Glomerular visceral epithelial cell (primary cell): ENCODE measurements at regions not wholly inside any gene's neighbourhood (a gene's known extent, or its start where the extent isn't known, plus 50 kb on each side); places are given as distances from the start of the nearest gene placed in this dataset.
"Not testable (repeated sequence)": the region's sequence is repeated elsewhere in the genome, so short reads cannot be mapped to it uniquely, and the experiment has no call there.

ENCODE experiments used
- DNase-seq: peaks from one replicate; pipeline ENCODE4 v3.0.0-alpha.2; 2016; ENCODE audit errors: extremely low spot score

DNA sequence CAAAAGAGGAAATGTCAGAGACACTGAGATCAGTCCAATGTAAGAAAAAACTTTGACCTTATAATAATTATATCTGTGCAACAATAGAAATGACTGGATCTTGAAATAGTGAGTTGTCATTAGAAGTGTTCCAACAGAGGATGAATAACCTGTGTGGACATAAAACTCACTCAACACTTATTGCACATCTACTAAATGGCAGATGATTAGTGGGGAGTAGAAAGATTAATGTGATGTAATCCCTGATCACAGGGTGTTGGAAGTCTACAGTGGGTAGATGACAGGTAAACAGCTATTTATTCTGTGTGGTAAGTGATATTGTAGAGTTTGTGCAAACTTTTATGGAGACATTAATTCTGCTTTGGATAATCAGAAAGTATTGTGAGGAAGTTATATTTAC is 177.3 kb upstream of the HMHB1 start:
- no peak for DNase-seq

DNA sequence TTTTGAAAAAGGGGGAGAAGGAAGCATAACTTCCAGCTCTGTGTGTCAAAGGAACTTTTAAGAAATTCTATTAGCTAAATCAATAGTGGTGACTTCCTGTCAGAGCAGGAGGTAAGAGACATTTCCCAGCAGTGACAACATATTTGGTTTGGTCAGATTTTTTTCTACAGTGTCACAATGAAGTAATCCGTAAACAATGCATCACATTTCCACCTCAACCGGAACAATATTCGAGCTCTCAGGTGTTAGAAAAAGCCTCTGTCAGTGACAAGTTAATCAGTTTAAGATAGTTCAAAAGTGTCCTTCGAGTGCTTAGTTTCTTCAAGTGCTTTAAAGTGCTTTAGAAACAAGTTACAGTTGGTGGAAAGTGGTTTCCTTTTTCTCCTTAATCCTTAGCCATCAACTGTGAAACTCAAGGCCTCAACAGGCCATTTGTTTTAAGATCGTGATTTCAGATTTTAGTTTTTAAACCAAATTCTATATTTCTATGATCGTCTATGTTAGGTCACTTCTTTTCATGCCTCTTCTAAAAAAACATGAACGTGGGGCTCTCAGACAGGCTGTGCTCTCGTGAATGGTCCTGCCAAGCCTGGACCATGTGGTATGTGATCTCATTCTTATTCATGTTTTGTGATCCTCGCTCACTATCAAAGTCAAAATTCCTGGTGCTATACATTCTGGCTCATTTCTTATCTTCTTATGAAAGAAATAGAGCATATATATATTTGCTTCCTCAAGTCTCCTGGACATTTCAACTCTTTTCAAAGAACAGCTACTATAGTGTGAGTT is 181.9 kb upstream of the HMHB1 start:
- peak; percentile 50 for DNase-seq

DNA sequence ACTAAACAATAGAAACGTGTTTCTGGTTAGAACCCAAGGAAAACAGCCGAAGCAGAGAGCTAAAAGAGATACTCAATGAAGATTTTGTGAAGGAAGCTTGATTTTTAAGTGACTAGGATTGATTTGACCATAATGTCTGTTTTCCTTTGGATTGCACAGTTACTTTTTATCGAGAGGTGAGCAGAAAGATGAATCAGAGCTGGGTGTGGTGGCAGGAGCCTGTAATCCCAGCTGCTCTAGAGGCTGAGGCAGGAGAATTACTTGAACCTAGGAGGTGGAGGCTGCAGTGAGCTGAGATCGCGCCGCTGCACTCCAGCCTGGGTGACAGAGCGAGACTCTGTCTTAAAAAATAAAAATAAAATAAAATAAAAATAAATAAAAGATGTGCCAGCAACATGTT is 186.9 kb upstream of the HMHB1 start:
- not testable (repeated sequence) for DNase-seq

DNA sequence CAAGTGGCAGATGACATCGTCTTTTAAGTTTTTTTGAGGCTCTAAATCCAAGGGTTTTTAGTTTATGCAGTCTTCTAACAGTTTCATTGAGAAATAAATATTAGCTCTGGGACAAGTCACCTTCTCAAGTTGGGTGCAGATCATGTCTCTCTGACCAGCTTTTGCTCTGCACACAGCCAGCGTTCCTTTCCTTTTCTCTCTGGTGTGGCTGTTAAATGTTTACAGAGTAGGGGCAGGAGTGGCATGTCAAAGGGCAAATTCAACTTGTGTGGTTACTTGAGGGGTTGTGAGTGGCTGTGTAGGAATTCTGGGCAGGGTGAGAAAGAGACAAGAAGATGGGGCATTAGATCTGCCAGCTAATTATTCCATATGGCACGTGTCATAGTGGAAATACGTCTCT is 187.5 kb upstream of the HMHB1 start:
- DNase-seq, result no peak

DNA sequence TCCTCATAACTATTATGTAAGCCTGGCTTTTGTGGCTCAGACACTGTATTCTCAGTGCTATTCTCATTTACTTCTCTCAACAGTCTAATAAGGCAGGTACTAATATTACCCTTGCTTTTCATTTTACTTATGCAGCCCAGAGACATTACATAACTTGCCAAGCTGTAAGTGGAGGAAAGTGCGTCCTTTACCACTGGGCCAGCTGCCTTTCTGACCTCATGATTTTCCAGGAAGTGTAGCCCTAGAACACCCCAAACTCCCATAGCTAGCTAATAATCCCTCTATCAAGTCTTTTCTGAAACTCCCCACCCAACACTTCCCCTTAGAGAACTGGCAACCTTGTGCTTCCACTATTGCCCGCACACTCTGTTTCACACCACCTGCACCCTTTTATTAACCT is 192.9 kb upstream of the HMHB1 start:
- no peak for DNase-seq

DNA sequence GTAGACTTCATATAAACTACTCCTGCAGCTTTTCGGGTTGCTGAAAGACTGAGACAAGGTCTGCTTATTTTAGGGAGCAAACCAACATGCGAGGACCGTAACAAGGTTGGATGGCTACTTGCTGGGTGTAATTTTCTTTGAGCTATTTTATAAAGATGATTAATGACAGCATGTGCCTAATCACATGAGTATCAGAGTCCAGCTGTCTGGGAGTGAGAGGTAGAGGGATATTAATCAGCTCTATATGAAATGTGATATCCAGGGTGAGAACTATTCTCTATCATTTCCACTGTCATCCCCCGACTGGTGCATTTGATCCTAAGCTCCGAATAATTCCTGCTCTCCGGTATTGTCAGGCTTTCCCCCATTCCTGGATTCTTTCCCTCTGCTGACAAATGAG is 193.8 kb upstream of the HMHB1 start:
- no peak for DNase-seq

DNA sequence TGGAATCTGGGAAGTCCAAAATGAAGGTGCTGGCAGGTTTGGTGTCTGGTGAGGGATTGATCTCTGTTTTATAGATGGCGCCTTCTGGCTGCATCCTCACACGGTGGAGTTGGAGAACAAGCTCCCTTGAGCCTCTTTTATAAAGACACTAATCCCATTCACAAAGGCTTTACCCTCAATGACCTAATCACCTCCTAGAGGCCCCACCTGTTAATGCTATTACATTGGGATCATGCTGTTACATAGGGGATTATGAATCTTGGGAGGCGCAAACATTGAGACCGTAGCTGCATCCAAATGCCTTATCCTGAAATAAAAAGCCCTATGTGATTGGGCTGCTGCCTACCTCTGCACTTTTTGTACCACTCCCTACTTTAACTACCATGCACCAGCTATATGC is 197.1 kb upstream of the HMHB1 start:
- DNase-seq, result no peak

DNA sequence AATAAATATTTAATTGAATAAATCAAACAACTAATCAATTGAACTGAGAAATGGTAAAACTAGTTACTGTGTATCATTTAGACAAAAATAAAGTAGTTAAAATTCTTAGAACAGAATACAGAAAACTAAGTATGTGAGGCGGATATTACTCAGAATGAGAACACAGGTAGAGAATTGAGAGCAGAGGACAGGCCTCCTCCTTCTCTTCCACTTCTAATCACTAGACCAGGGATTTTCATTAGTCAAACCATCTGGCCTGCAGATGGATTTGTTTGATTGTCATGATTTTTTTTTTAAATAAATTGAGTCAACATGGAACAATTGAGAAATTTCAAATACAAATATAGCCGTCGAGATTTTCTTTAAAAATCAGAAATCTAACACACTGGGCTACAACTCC is 198.6 kb upstream of the HMHB1 start:
- no peak for DNase-seq

DNA sequence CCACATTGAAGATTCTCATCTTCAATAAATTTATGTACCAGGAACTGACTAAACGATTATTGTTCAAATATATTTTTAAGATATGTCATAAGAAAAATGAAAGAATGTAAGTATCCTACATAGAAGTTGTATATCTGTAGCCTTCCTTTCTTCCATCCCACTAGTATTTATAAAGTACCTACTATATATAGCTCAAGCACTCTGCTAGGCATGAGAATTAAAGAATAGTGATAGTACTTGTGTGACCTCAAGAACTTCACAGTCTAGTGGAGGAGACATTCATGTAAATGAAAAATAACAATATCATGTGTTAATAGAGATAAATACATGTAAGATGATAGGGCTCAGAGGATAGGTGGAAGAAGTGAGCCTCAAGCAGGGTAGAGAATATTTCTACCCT is 201.0 kb upstream of the HMHB1 start:
- no peak for DNase-seq

DNA sequence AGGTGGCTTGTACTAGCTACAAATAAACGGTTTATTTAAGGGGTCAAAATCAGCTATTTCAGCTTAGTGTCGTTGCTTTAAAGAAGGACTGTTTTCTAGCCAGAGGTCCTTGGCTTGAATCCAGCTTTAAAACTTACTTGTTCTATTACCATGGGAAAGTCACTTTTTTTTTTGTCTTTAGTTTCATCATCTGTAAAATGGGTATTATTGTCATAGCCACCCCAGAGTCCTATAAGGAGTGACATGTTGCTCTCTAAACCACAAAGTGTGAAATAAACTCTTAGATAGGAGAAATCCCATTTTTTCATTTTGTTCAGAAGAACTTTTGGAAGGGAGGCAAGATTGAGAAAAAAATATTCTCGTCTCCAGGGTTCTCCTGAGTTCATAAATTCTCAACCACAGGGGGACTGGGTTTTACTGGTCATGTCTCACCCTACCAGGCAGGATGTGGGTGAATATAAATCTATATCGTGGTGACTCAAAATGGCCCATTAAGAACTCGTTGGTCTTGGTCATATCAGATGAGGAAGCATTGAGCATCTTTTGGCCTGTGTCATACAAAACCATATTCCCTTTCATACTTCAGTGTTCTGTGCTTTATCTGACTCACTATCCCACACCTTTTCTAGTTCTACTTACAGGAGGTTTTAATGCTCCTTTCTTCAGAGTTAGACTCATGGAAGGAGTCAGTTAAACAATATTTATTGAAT is 202.7 kb upstream of the NR3C1 start:
- DNase-seq, result peak; percentile 16

DNA sequence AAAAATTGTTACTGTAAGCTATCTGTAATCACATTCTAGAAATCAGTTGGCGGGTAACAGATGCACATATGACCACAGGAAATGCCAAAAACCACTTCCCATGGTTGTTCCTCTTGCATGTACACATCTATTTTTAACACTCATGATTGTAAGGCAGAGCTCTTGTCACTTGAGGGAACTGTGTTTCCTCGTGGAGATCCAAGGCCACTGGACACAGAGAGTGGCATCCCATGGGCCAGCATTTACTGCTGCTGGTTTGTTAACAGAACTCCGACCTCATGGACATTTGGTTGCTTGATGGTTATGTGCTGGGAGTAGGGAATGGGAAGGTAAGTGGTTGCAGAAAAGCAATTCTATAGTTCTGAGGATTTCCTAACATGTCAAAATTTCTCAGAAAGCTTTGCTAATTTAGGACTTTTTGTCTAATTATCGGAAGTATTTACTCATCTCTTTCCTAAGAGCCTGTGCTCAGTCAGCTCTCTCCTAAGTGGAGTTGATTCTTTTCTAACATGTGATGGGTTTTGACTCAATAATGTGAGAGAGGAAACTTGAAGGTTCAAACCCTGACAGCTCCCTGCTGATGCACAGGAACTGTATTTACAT is 202.0 kb upstream of the NR3C1 start:
- DNase-seq, result no peak

DNA sequence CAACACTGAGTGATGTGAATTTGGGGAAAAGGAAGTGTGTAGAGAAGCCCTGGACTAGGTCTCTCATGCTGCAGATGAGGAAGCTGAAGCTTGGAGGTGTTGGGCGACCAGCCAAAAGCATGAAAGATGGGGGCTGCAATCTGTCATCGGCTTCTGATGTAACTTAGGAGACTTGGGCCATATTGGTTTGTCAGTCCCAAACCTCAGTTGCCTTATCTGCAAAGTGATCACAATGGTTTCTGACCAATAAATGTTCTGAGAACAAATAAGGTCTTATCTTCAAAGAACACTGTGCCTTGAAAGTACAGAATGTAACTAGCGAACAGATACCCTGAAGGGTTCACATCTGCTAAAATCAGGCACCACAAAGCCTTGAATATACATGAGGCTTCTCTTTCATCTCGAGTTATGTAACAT is 198.4 kb upstream of the NR3C1 start:
- DNase-seq, result no peak

DNA sequence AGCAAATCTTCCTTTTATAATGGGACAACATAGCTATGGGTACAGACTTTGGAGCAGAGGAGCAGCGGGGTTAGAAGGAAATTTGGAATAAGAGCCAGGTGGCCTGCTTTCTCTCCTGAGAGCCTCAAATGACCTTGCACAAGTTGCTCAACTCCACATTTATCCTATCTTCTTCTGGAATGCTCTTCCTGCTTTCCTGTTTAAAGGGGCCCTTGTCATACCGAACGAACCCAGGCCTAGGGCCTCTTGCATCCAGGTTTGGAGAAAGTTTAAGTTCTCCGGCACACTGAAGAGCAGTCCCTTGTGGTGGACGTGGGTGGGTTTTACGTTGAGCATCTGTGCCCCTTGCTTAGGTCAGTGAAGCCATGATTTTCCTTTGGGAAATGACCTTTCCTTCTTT is 197.9 kb upstream of the NR3C1 start:
- no peak for DNase-seq

DNA sequence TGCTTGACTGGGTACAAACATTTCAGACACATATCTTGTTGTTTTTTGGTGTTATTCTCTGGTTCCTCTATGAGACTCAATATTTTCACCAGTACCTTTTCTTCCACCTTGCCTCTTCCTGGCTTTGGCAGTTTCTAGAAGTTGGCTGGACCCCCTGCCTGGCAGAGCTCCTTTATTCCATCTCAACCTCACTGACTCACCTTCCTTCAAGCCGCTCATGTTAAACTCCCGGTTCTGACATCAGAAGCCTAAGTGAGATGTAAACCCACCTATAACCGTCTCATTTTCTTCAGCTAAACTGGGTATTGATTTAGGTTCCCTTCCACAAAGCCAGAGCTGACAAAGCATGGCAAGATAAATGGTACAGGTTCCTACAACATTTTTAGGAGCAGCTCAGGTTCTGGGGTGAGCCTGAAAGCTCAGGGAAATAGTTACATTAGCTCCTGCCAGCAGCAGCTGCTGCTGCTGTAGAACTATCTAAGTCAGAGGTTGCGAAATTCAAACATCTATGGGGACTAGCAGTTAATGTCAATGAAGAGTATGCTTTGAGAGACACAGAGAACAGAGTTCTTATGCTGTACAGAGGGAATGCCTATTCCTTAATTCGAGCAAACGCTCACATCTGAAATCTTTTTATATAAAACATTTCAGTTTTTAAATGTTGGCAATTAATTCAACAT is 197.1 kb upstream of the NR3C1 start:
- no peak for DNase-seq

DNA sequence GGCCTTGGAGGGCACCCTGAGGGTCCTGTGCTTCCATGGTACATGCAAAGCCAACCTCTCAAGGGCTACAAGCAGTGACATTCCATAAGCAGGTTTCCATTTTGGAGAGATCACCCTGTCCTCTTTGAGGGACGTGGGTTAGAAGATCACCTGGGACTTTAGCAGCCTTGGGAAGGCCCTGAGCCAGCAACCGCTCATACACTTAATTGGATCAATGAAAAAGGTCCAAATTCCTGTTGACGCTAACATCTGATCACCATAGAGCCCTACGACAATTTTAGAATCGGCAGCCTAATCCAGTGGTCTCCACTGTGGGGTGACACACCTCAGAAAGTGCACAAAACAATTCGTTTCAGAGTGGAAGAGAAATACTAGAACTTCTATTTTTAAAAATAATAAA is 196.0 kb upstream of the NR3C1 start:
- DNase-seq, result no peak

DNA sequence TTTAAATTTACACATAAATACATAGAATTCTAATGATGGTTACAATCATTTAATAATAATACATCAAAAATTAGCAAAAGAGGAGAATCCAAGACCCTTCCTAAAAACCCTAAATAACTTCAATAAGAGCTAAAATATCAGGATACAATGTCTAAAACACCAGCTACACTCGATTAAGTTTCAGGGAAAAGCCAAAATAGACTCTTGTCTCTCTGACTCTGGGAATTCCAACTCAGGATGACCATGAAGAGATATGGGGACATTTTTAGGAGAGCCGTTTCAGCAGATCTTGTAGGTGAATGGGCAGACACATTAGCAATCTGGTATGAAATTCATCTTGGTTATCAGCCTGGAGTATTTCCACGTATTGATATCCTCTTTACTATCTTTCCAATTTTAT is 193.3 kb upstream of the NR3C1 start:
- no peak for DNase-seq

DNA sequence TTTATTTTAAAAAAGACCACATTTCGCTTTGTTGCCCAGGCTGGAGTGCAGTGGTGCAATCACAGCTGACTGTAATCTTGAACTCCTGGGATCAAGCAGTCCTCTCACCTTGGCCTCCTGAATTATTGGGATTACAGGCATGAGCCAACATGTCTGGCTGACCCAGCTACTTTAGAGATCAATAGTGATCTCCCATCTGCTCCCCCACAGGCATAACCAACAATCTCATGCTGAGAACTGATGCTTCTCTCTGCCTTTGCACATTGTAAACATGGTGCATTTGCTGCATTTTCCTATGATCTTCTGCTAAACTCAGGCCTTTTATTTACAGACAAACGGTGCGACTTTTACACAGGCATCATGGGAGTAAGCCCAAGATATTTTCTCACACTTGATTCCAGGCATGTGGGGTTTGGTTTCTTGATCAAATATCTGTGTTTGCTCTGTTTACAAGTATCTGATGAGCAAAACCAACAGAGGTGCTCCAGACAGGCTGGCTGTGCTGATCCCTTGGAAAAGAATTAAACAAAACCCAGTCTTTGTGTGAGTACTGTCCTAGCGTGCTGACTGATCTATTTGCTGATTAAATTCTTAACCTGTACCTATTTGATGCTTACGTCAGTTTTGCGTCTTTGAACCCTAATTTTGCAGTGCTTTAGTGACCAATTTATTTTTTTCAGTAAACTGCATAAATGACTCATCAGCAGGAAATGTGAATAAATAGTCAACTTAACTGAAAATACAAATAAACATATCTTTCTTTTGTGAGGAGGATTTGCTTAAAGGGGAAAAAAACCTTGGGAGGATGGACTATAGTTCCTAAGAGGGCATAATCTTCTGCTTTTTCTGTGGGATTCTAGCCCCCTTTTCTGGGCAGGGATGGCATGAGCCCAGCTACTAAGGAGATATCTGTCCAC is 191.7 kb upstream of the NR3C1 start:
- DNase-seq, result no peak

DNA sequence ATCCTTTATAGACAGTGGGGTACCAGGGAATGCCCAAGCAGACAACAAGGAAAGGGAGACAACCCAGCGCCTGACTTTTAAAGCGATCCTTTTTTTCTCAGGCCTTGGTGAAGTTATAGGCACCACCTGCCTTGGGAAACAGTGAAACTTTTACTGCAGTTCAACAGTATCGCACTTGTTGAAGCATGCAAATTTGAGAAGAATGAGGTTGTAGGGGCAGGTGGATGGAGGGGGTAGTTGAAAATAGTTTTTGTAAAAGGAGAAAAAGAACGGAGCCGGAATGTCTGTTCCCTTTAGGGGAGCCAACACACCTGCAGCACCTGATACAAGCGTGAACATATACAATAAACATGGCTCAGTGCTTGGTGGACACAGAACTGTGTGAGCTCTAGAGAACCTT is 190.2 kb upstream of the NR3C1 start:
- no peak for DNase-seq

DNA sequence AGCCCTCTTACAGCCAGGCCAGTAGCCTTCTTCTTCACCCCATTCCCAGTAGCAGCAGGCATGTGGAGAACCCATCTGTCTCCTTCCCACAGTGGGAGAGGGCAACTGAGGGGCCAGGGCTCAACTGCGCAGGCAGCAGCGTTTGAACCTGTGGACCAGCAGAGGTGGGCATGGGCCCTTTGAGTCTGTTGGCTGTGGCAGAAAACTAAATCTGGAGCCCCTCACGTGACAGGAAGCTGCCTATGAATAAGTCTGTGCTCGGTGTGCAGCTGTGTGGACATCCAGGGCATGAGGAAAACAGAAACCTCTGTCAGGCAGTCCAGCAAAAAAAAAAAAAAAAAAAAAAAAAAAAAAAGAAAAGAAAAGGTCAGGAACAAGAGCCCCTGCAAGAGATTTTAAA is 189.2 kb upstream of the NR3C1 start:
- DNase-seq, result peak; percentile 29

DNA sequence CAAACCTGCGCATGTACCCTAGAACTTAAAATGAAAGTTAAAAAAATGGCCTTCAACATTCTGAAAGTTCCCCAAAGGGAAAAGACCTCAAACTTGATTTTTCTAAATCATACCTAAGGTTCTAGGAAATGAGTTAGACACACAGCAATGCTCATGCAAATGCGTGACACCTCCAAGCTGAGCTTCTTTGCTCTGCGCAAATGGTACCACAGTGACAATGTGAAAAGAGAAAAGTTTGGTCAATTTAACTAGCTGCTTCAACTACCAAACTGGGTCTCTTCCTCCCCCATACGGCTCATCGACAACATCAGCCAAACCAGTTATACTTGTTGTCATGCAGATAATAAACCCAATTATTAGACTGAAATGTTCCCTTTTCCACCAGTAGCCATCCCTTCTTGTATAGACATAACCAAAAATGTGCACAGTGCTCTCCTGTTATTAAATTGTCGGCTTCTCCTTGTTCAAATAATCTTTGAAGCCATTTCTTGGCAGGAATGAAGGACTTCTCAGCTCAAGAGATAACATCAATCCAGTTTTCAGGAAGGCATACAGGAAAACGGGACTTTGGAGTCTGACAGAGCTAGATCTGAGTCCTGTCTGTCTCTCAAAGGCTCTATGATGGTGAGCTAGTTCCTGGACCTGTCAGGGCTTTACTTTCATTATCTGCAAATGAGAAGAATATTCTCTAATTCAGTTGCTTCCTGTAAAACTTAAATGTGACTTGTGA is 185.6 kb upstream of the NR3C1 start:
- DNase-seq, result no peak

DNA sequence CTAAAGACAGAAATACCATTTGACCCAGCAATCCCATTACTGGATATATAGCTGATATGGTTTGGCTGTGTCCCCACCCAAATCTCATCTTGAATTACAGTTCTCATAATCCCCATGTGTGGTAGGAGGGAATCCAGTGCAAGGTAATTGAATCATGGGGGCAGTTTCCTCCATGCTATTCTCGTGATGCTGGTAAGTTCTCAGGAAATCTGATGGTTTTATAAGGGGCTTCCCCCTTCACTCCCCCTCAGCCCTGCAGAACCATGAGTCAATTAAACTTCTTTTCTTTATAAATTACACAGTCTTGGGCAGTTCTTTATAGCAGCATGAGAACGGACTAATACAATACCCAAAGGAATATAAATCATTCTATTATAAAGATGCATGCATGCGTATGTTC is 184.6 kb upstream of the NR3C1 start:
- DNase-seq, result not testable (repeated sequence)
